HCT116 (cell line): ENCODE measurements at regions not wholly inside any gene's neighbourhood (a gene's known extent, or its start where the extent isn't known, plus 50 kb on each side); places are given as distances from the start of the nearest gene placed in this dataset.

Source experiments
- ATAC-seq: fragments of 200-7000 bp; cut with Tn5 transposase; 2 replicates; pipeline ENCODE4 v1.9.1; 2020; ENCODE audit warnings: mild to moderate bottlenecking, moderate library complexity
- BruUV-seq: library from RNA; stranded (reverse); fragments of 400-500 nt; replicated peaks from 2 replicates; lab custom pipeline; 2021; lab: Mats Ljungman, UMichigan
- CTCF ChIA-PET: fragments of 300-600 bp; sonication (Branson Sonifier 250); formaldehyde crosslinking; loops from one replicate; lab custom pipeline; 2021; ENCODE audit warnings: antibody characterized with exemption; lab: Charles Lee
- POLR2A ChIA-PET: fragments of 300-600, 350-600 bp; sonication (Branson Sonifier 250); formaldehyde crosslinking; loops from one replicate; lab custom pipeline; 2021; ENCODE audit warnings: antibody characterized with exemption; lab: Charles Lee
- RAD21 ChIA-PET, 2 experiments: fragments of 300-600 bp; sonication (Branson Sonifier 250); formaldehyde crosslinking; loops; one replicate each; lab custom pipeline; 2023; ENCODE audit warnings: low total read pairs in 2 of 2; ENCODE audit not compliant: uncharacterized antibody in 2 of 2, unreplicated experiment in 2 of 2, low non-redundant PET in 1 of 2; lab: Charles Lee
- DNase-seq: peaks from one replicate; pipeline ENCODE4 v3.0.0-alpha.2; 2010; ENCODE audit warnings: low read depth, low spot score
- H2AFZ ChIP-seq: fragments of 200-600 bp; shearing (Covaris generic), sonication (generic); 2 replicates; pipeline ENCODE4 v1.6.1; 2017; ENCODE audit warnings: low read depth, mixed run types, mixed read lengths, antibody characterized with exemption, low read length; ENCODE audit not compliant: poor library complexity, severe bottlenecking
- H3K27ac ChIP-seq: 2 replicates; pipeline ENCODE4 v1.5.1; 2012; ENCODE audit warnings: low read depth, low read length
- H3K27me3 ChIP-seq: fragments of 200-600 bp; sonication (generic); 2 replicates; pipeline ENCODE4 v1.6.1; 2016; ENCODE audit warnings: mixed run types, low read length, mixed read lengths; ENCODE audit not compliant: insufficient read depth
- H3K36me3 ChIP-seq, 2 experiments: fragments of 200-500 bp in 1 of 2; fragments of 200-600 bp in 1 of 2; sonication (Bioruptor generic) in 1 of 2; sonication (generic) in 1 of 2; 2 replicates each; pipeline versions ENCODE4 v1.5.1 to v1.6.1; 2014 to 2016; ENCODE audit warnings: low read length in 2 of 2, inconsistent platforms in 1 of 2, mixed read lengths in 1 of 2, mixed run types in 1 of 2; ENCODE audit not compliant: insufficient read depth in 2 of 2, control insufficient read depth in 1 of 2
- H3K4me1 ChIP-seq, 2 experiments: fragments of 200-600 bp in 1 of 2; sonication (generic) in 1 of 2; 2 replicates each; pipeline versions ENCODE4 v1.5.1 to v1.6.1; 2012 to 2017; ENCODE audit warnings: low read length in 2 of 2, inconsistent platforms in 1 of 2, mild to moderate bottlenecking in 1 of 2, mixed read lengths in 1 of 2, mixed run types in 1 of 2, moderate library complexity in 1 of 2; ENCODE audit not compliant: insufficient read depth in 2 of 2, control insufficient read depth in 1 of 2
- H3K4me2 ChIP-seq: fragments of 200-600 bp; sonication (generic); 2 replicates; pipeline ENCODE4 v1.6.1; 2017; ENCODE audit warnings: mixed run types, low read length, mixed read lengths
- H3K4me3 ChIP-seq, 2 experiments: fragments of 200-600 bp in 1 of 2; sonication (generic) in 1 of 2; replicated peaks in 1 of 2; 2 replicates each; pipeline ENCODE4 v1.5.1; 2011 to 2016; ENCODE audit warnings: low read length in 2 of 2, control low read depth in 1 of 2, low read depth in 1 of 2, mild to moderate bottlenecking in 1 of 2, mixed read lengths in 1 of 2, mixed run types in 1 of 2
- H3K79me2 ChIP-seq: fragments of 200-600 bp; sonication (generic); 2 replicates; pipeline ENCODE4 v1.6.1; 2017; ENCODE audit warnings: mild to moderate bottlenecking, mixed run types, low read length, moderate library complexity, mixed read lengths; ENCODE audit not compliant: insufficient read depth
- H3K9ac ChIP-seq: fragments of 200-600 bp; sonication (generic); 2 replicates; pipeline ENCODE4 v1.6.1; 2016; ENCODE audit warnings: low read length, mixed read lengths
- H3K9me2 ChIP-seq: fragments of 200-600 bp; sonication (generic), shearing (Covaris generic); 2 replicates; pipeline ENCODE4 v1.6.1; 2017; ENCODE audit warnings: mixed run types, mild to moderate bottlenecking, moderate library complexity; ENCODE audit not compliant: insufficient read depth
- H3K9me3 ChIP-seq, 2 experiments: fragments of 200-500 bp in 1 of 2; fragments of 200-600 bp in 1 of 2; sonication (Bioruptor generic) in 1 of 2; sonication (generic) in 1 of 2; 2 replicates each; pipeline ENCODE4 v1.6.1; 2014 to 2017; ENCODE audit warnings: low read length in 2 of 2, mixed read lengths in 2 of 2, inconsistent platforms in 1 of 2, low read depth in 1 of 2, mild to moderate bottlenecking in 1 of 2, mixed run types in 1 of 2, moderate library complexity in 1 of 2; ENCODE audit not compliant: control insufficient read depth in 1 of 2, insufficient read depth in 1 of 2
- H4K20me1 ChIP-seq: fragments of 200-600 bp; sonication (generic), shearing (Covaris generic); 2 replicates; pipeline ENCODE4 v1.6.1; 2017; ENCODE audit warnings: mixed run types, mild to moderate bottlenecking, moderate library complexity; ENCODE audit not compliant: insufficient read depth
- CEBPB ChIP-seq: IDR thresholded peaks from 2 replicates; pipeline ENCODE4 v1.6.1; 2012; ENCODE audit warnings: low read depth
- EGR1 ChIP-seq: IDR thresholded peaks from 2 replicates; pipeline ENCODE4 v1.6.1; 2012; ENCODE audit warnings: low read depth
- EZH2 ChIP-seq: fragments of 200-600 bp; sonication (generic); IDR thresholded peaks from 2 replicates; pipeline ENCODE4 v1.6.1; 2017; ENCODE audit warnings: antibody characterized with exemption, mixed run types
- EZH2phosphoT487 ChIP-seq: fragments of 200-600 bp; IDR thresholded peaks from 2 replicates; pipeline ENCODE4 v1.6.1; 2018; ENCODE audit warnings: antibody characterized with exemption, borderline replicate concordance
- JUND ChIP-seq: IDR thresholded peaks from 2 replicates; pipeline ENCODE4 v1.6.1; 2012
- POLR2A ChIP-seq: IDR thresholded peaks from 2 replicates; pipeline ENCODE4 v1.7.0; 2011; ENCODE audit warnings: borderline replicate concordance; ENCODE audit not compliant: insufficient read depth, insufficient read length; ENCODE audit errors: extremely low read depth
- POLR2AphosphoS5 ChIP-seq: IDR thresholded peaks from 2 replicates; pipeline ENCODE4 v1.6.1; 2011; ENCODE audit warnings: mild to moderate bottlenecking, low read depth, low read length, moderate library complexity
- SIN3A ChIP-seq: IDR thresholded peaks from 2 replicates; pipeline ENCODE4 v1.6.1; 2012; ENCODE audit warnings: low read depth
- SP1 ChIP-seq: IDR thresholded peaks from 2 replicates; pipeline ENCODE4 v1.6.1; 2012; ENCODE audit warnings: low read depth
- YY1 ChIP-seq: IDR thresholded peaks from 2 replicates; pipeline ENCODE4 v1.6.1; 2011; ENCODE audit warnings: low read length, low read depth, moderate library complexity, mild to moderate bottlenecking; ENCODE audit not compliant: insufficient replicate concordance; ENCODE audit errors: extremely low read depth
- ZFX ChIP-seq: fragments of 450-650 bp; IDR thresholded peaks from 2 replicates; pipeline ENCODE4 v1.6.1; 2017
- intact Hi-C: fragments of 100-400 bp; cut with micrococcal nuclease; formaldehyde crosslinking; loops from 2 replicates; pipeline ENCODE4 v1.10.0; 2022
- TF ChIP-seq, protein P1 (sequence below), 3 experiments: fragments of 200-600 bp in 1 of 3; sonication (generic) in 1 of 3; IDR thresholded peaks in 2 of 3; conservative IDR thresholded peaks in 1 of 3; 2 replicates each; pipeline ENCODE4 v1.5.1; 2012 to 2017; ENCODE audit warnings: low read depth in 2 of 3, low read length in 2 of 3, antibody characterized with exemption in 1 of 3, borderline replicate concordance in 1 of 3, control low read depth in 1 of 3, mild to moderate bottlenecking in 1 of 3, mixed read lengths in 1 of 3, mixed run types in 1 of 3, moderate library complexity in 1 of 3; ENCODE audit not compliant: insufficient read depth in 1 of 3
- TF ChIP-seq, protein P2 (sequence below): IDR thresholded peaks from 2 replicates; pipeline ENCODE4 v1.6.1; 2012
- TF ChIP-seq, protein P3 (sequence below): IDR thresholded peaks from 2 replicates; pipeline ENCODE4 v1.6.1; 2011; ENCODE audit warnings: mild to moderate bottlenecking, low read length, moderate library complexity; ENCODE audit not compliant: insufficient replicate concordance; ENCODE audit errors: extremely low read depth

DNA sequence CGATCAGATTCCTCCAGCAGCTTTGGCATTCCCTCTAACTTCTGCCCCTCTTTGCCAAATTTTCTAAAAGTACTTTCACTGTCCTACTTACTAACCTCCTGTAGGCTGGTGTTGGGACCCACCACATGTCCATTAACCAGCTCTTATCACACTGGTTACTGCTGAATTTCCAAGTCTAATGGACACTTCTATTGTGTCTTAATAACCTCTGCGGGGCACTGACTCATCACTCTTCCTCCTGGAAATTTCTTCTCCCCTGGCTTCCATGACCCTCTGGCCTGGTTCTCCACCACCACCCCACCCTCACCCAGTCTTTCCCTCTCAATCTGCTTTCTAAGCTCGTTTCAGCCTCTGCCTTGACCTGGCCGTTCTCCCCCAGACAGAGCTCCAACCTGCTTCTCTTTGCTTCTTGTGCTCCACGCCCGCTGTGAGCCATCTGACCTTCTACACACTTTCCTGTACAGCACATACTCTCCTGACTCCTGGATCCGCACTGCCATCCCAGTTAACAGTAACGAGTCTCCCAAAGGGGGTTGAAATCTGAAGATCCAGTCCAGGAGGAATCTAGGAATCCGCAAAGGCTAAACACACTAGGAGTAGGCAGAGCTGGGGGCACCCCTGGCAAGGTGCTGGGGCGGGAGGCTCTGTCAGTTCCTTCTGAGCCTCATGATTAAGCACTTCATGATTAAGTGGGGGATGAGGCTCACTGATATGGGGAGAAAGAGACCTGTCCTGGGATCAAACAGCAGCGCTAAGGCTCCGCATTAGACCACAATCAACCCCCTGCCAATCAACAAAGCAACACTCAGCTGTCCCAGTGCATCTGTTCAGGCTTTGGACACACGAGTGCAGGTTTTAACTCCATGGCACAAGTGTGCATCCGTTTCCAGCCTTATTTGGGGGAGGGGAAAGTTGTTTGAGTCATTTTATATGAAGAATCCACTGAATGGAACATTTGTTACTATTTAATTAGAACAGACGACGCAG lies 146.3 kb downstream of the LY86 start (continued):
- TF ChIP-seq, protein P1, sequence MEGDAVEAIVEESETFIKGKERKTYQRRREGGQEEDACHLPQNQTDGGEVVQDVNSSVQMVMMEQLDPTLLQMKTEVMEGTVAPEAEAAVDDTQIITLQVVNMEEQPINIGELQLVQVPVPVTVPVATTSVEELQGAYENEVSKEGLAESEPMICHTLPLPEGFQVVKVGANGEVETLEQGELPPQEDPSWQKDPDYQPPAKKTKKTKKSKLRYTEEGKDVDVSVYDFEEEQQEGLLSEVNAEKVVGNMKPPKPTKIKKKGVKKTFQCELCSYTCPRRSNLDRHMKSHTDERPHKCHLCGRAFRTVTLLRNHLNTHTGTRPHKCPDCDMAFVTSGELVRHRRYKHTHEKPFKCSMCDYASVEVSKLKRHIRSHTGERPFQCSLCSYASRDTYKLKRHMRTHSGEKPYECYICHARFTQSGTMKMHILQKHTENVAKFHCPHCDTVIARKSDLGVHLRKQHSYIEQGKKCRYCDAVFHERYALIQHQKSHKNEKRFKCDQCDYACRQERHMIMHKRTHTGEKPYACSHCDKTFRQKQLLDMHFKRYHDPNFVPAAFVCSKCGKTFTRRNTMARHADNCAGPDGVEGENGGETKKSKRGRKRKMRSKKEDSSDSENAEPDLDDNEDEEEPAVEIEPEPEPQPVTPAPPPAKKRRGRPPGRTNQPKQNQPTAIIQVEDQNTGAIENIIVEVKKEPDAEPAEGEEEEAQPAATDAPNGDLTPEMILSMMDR (IDR thresholded peaks at IDR 0.05 in 2 of 3, conservative IDR thresholded peaks at IDR 0.05 in 1 of 3; ENCODE audit: borderline replicate concordance in 1 of 3, insufficient read depth in 1 of 3, low read depth in 2 of 3, low read length in 2 of 3) = no peak
- TF ChIP-seq JUND = no peak
- no peak for TF ChIP-seq POLR2AphosphoS5
- TF ChIP-seq, protein P2, sequence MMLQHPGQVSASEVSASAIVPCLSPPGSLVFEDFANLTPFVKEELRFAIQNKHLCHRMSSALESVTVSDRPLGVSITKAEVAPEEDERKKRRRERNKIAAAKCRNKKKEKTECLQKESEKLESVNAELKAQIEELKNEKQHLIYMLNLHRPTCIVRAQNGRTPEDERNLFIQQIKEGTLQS = no peak
- TF ChIP-seq ZFX = no peak
- no peak for TF ChIP-seq SIN3A
- no peak for TF ChIP-seq CEBPB

DNA sequence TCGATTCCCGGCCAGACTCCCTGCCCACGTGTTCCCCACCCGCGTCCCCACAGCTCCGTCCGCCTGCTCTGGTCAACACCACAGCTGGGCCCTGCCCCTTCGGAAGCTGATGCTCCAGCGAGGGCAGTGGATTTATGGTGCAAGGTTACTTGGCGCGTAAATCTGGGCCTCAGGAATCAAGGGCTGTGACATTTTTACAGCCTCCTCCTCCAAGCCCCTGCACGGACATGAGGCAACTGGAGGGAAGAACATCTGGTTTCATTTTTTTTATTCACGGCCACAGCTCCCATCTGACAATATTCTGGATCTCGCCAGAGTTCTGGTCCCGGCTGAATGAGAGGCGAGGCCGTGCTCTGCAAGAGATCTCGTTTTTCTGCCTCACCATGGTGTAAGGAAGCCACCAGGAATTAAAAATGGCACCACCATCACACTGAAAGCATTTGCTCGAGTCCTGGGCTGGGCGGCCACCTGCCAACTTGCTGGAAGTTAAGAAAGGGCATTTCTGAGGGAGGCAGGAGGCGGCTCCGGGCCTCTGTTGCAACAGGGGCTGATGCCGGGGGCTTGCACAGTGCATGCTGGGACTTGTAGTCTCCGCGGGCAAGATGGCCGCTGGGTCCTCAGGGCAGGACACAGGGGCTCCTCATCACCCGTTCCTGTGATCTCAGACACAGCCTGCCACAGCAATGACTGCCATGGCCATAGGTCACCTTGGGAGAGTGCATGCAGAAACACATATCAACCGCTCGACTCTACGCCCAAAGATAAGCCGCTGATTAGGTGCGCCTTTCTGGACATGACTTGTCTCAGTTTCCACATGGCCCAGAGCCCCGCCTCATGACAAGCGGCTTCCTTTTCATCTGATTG lies 148.5 kb downstream of the LY86 start:
- intact Hi-C loops = no loop called here
- H3K36me3 ChIP-seq = no peaks in the 10 kb centered on the region
- H3K27me3 ChIP-seq = no peaks in the 10 kb centered on the region
- H3K9me2 ChIP-seq = no peaks in the 10 kb centered on the region
- no peak overlapping the region for H3K4me3 ChIP-seq
- H4K20me1 ChIP-seq = no peaks in the 10 kb centered on the region
- no TSS peak for BruUV-seq
- H3K9me3 ChIP-seq = no peaks in the 10 kb centered on the region
- H3K4me2 ChIP-seq = no peak overlapping the region
- ChIA-PET POLR2A (no interaction called here), RAD21 (no interaction called here), CTCF (no interaction called here)
- H2AFZ ChIP-seq = no peak overlapping the region
- H3K4me1 ChIP-seq = peaks cover 6 to 18% of the 10 kb centered on the region in 2 experiments
- no peaks in the 10 kb centered on the region for H3K79me2 ChIP-seq
- no peak for DNase-seq
- H3K9ac ChIP-seq = no peak overlapping the region
- no peak overlapping the region for H3K27ac ChIP-seq
- ATAC-seq = 0 out of 2 replicates have a peak, but pooled peaks have one; percentile 37
- TF ChIP-seq, protein P2 = no peak
- TF ChIP-seq POLR2AphosphoS5 (no peak), SP1 (no peak), POLR2A (no peak), YY1 (no peak), CEBPB (no peak), EZH2 (no peak), EGR1 (no peak), EZH2phosphoT487 (no peak)
- TF ChIP-seq, protein P1 (IDR thresholded peaks at IDR 0.05 in 2 of 3, conservative IDR thresholded peaks at IDR 0.05 in 1 of 3; ENCODE audit: borderline replicate concordance in 1 of 3, insufficient read depth in 1 of 3, low read depth in 2 of 3, low read length in 2 of 3) = no peak
- TF ChIP-seq, protein P3, sequence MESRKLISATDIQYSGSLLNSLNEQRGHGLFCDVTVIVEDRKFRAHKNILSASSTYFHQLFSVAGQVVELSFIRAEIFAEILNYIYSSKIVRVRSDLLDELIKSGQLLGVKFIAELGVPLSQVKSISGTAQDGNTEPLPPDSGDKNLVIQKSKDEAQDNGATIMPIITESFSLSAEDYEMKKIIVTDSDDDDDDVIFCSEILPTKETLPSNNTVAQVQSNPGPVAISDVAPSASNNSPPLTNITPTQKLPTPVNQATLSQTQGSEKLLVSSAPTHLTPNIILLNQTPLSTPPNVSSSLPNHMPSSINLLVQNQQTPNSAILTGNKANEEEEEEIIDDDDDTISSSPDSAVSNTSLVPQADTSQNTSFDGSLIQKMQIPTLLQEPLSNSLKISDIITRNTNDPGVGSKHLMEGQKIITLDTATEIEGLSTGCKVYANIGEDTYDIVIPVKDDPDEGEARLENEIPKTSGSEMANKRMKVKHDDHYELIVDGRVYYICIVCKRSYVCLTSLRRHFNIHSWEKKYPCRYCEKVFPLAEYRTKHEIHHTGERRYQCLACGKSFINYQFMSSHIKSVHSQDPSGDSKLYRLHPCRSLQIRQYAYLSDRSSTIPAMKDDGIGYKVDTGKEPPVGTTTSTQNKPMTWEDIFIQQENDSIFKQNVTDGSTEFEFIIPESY = no peak
